Right lobe of liver (tissue), 6 donors: ENCODE measurements at regions not wholly inside any gene's neighbourhood (a gene's known extent, or its start where the extent isn't known, plus 50 kb on each side); places are given as distances from the start of the nearest gene placed in this dataset.
A peak's percentile ranks its signal among the peaks of the same experiment; 100 is the strongest.

Experiments used
- ATAC-seq, 4 donors: fragments of 200-7000 bp; cut with Tn5 transposase; one replicate each; pipeline ENCODE4 v1.9.1; 2020; ENCODE audit warnings: mild to moderate bottlenecking in 4 of 4, moderate library complexity in 4 of 4
- DNase-seq, 3 donors: peaks; one replicate each; pipeline ENCODE4 v3.0.0-alpha.2; 2020
- H3K27ac ChIP-seq, 3 donors: fragments of 200-600 bp; one replicate each; pipeline ENCODE4 v1.8.0; 2022
- H3K27me3 ChIP-seq, 2 donors: fragments of 200-600 bp; one replicate each; pipeline ENCODE4 v1.8.0; 2022
- H3K36me3 ChIP-seq, 4 donors: fragments of 200-600 bp; sonication (generic) in 1 of 4; one replicate each; pipeline versions ENCODE4 v1.5.1 to v1.8.0; 2017 to 2022; ENCODE audit warnings: control low read depth in 1 of 4
- H3K4me1 ChIP-seq, 4 donors: fragments of 200-600 bp; sonication (generic) in 1 of 4; one replicate each; pipeline versions ENCODE4 v1.5.1 to v1.8.0; 2017 to 2022; ENCODE audit warnings: control low read depth in 1 of 4
- H3K4me3 ChIP-seq, 3 donors: fragments of 200-600 bp; one replicate each; pipeline ENCODE4 v1.8.0; 2022
- H3K9me3 ChIP-seq, 4 donors: fragments of 200-600 bp; sonication (generic) in 1 of 4; one replicate each; pipeline versions ENCODE4 v1.5.1 to v1.8.0; 2017 to 2022; ENCODE audit warnings: control low read depth in 1 of 4
- POLR2A ChIP-seq: fragments of 450-650 bp; IDR thresholded peaks from one replicate; pipeline ENCODE4 v1.6.1; 2017; ENCODE audit warnings: antibody characterized with exemption, mild to moderate bottlenecking
- WGBS: methylation state at CpG from one replicate; pipeline ENCODE4 v1.1.6; 2018; ENCODE audit warnings: low coverage, low lambda C conversion rate; ENCODE audit not compliant: insufficient coverage; ENCODE audit errors: missing lambda C conversion rate; 5-methylcytosine and 5-hydroxymethylcytosine counted together
- intact Hi-C, 2 donors: fragments of 100-400 bp; cut with DNase I; formaldehyde crosslinking; loops; one replicate each; pipeline versions ENCODE4 v1.11.2 to v1.14.1; 2022
- TF ChIP-seq, protein P1 (sequence below), 4 donors: fragments of 200-600 bp in 3 of 4; fragments of 450-650 bp in 1 of 4; IDR thresholded peaks; one replicate each; pipeline versions ENCODE4 v1.5.1 to v1.8.0; 2016 to 2022; ENCODE audit warnings: antibody characterized with exemption in 4 of 4, mild to moderate bottlenecking in 2 of 4
- donor health status: DM: no; HTN: yes; CAD: no.
- donor health status: DM: no; HTN: no; CAD: no.
- donor health status: DM: no; HTN: no; CAD: no.
- donor health status: DM: no; HTN: yes; CAD: no.
- donor health status: DM: no; HTN: yes; CAD: no.

- ATAC-seq (no peak), DNase-seq (no peak)
- H3K4me3 ChIP-seq: no peak overlapping the region
- no peaks in the 10 kb centered on the region for H3K9me3 ChIP-seq
- TF ChIP-seq, protein P1, sequence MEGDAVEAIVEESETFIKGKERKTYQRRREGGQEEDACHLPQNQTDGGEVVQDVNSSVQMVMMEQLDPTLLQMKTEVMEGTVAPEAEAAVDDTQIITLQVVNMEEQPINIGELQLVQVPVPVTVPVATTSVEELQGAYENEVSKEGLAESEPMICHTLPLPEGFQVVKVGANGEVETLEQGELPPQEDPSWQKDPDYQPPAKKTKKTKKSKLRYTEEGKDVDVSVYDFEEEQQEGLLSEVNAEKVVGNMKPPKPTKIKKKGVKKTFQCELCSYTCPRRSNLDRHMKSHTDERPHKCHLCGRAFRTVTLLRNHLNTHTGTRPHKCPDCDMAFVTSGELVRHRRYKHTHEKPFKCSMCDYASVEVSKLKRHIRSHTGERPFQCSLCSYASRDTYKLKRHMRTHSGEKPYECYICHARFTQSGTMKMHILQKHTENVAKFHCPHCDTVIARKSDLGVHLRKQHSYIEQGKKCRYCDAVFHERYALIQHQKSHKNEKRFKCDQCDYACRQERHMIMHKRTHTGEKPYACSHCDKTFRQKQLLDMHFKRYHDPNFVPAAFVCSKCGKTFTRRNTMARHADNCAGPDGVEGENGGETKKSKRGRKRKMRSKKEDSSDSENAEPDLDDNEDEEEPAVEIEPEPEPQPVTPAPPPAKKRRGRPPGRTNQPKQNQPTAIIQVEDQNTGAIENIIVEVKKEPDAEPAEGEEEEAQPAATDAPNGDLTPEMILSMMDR (IDR thresholded peaks at IDR 0.05): no peak
- no peak for TF ChIP-seq POLR2A
- H3K27me3 ChIP-seq: no peaks in the 10 kb centered on the region
- no peaks in the 10 kb centered on the region for H3K4me1 ChIP-seq
- no peaks in the 10 kb centered on the region for H3K36me3 ChIP-seq
- WGBS: 50% methylated on average over 2 of the region's 2 CpGs
- intact Hi-C loops: no loop called here
- no peak overlapping the region for H3K27ac ChIP-seq
Measured at GRCh38 chr3:182400838-182401237, 392.5 kb upstream of the ATP11B start.

- intact Hi-C loops: no loop called here
- TF ChIP-seq, protein P1 (IDR thresholded peaks at IDR 0.05): no peak
- no peak for TF ChIP-seq POLR2A
- ATAC-seq: no peak
- Histone ChIP-seq H3K27me3 (no peaks in the 10 kb centered on the region), H3K9me3 (no peaks in the 10 kb centered on the region), H3K4me1 (no peaks in the 10 kb centered on the region), H3K27ac (no peak overlapping the region), H3K4me3 (no peak overlapping the region), H3K36me3 (no peaks in the 10 kb centered on the region)
- DNase-seq: no peak
- WGBS: 58% methylated on average over 2 of the region's 2 CpGs
Measured at GRCh38 chr3:182404031-182404430, 389.3 kb upstream of the ATP11B start.

DNA sequence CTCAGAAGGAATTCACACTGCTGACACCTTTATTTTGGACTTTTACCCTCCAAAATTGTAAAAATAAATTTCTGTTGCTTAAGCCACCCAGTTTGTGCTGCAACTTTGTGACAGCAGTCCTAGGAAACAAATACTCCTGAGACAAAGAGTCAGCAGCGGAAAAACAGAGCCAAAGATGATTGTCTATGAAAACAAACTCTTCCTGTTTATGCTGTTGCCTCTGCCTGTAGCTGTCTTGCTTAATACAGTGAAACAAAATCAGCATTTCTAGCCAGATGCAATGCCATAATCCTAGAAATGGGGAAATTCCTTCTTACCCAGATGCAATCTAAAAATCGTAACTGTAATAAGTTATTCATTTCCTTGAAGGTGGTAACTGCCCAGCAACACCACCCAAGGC is 387.5 kb upstream of the ATP11B start:
- Histone ChIP-seq H3K4me1 (no peaks in the 10 kb centered on the region), H3K36me3 (no peaks in the 10 kb centered on the region), H3K9me3 (no peaks in the 10 kb centered on the region), H3K27me3 (no peaks in the 10 kb centered on the region), H3K27ac (no peak overlapping the region), H3K4me3 (no peak overlapping the region)
- 41% methylated on average over 2 of the region's 2 CpGs for WGBS
- intact Hi-C loops: no loop called here
- no peak for DNase-seq
- TF ChIP-seq, protein P1 (IDR thresholded peaks at IDR 0.05): no peak
- no peak for TF ChIP-seq POLR2A
- peak; percentile 16 to 54 (median 42) for ATAC-seq

- Histone ChIP-seq H3K27ac (no peak overlapping the region), H3K36me3 (no peaks in the 10 kb centered on the region), H3K27me3 (no peaks in the 10 kb centered on the region), H3K4me3 (no peak overlapping the region), H3K4me1 (no peaks in the 10 kb centered on the region), H3K9me3 (no peaks in the 10 kb centered on the region)
- TF ChIP-seq POLR2A: no peak
- TF ChIP-seq, protein P1 (IDR thresholded peaks at IDR 0.05): no peak
- no peak for DNase-seq
- no peak for ATAC-seq
- intact Hi-C loops: no loop called here
- WGBS: 60% methylated on average over 4 of the region's 4 CpGs
Measured at GRCh38 chr3:182406786-182407185, 386.5 kb upstream of the ATP11B start.

DNA sequence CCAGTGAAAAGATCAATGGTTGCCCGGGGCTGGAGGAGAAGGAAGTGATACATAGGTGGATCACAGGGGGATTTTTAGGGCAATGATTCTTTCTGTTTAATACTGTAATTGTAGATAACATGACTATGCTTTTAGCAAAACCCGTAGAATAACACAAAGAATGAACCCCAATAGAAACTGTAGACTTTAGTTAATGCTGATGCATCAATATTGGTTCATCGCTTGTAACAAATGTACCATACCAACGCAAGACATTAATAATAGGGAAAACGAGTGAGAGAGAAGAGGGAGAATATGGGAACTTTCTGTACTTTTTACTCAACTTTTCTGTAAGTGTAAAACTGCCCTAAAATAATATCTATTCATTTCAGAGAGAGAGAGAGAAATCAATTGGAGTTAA is 383.3 kb upstream of the ATP11B start:
- no peak overlapping the region for H3K4me3 ChIP-seq
- WGBS: 53% methylated on average over 5 of the region's 5 CpGs
- H3K27ac ChIP-seq: no peak overlapping the region
- no peak for TF ChIP-seq POLR2A
- TF ChIP-seq, protein P1 (IDR thresholded peaks at IDR 0.05): no peak
- no peaks in the 10 kb centered on the region for H3K9me3 ChIP-seq
- H3K4me1 ChIP-seq: no peaks in the 10 kb centered on the region
- no peaks in the 10 kb centered on the region for H3K36me3 ChIP-seq
- H3K27me3 ChIP-seq: no peaks in the 10 kb centered on the region
- ATAC-seq (no peak), DNase-seq (no peak)
- intact Hi-C loops: no loop called here
